ENCODE measurements at regions not wholly inside any gene's neighbourhood (a gene's known extent, or its start where the extent isn't known, plus 50 kb on each side); places are given as distances from the start of the nearest gene placed in this dataset.

- no peak for FAIRE-seq
Observed at GRCh38 chr18:45505497-45506206, 109.6 kb upstream of the SLC14A2 start.

GRCh38 chr18:45506951-45507350 is 108.3 kb upstream of the SLC14A2 start:
- FAIRE-seq (no peak), DNase-seq (ENCODE audit: extremely low spot score, insufficient read length, low read depth) (no peak)

More at GRCh38 chr18:45505497-45506206, 109.6 kb upstream of the SLC14A2 start:
- DNase-seq (ENCODE audit: extremely low spot score, insufficient read length, low read depth): no peak

GRCh38 chr18:45509535-45509934 is 105.7 kb upstream of the SLC14A2 start:
- DNase-seq (ENCODE audit: extremely low spot score, insufficient read length, low read depth): no peak
- FAIRE-seq: no peak

GRCh38 chr18:45510656-45511055 is 104.6 kb upstream of the SLC14A2 start:
- no peak for DNase-seq (ENCODE audit: extremely low spot score, insufficient read length, low read depth)
- FAIRE-seq: no peak

- DNase-seq (ENCODE audit: extremely low spot score, insufficient read length, low read depth) (no peak), FAIRE-seq (no peak)
Observed at GRCh38 chr18:45512363-45512953, 102.8 kb upstream of the SLC14A2 start.

- DNase-seq (ENCODE audit: extremely low spot score, insufficient read length, low read depth) (no peak), FAIRE-seq (no peak)
Observed at GRCh38 chr18:45517181-45517741, 98.0 kb upstream of the SLC14A2 start.

GRCh38 chr18:45518311-45519155 is 96.7 kb upstream of the SLC14A2 start:
- no peak for FAIRE-seq
- no peak for DNase-seq (ENCODE audit: extremely low spot score, insufficient read length, low read depth)

- FAIRE-seq: no peak
Observed at GRCh38 chr18:45519411-45520280, 95.6 kb upstream of the SLC14A2 start.

GRCh38 chr18:45521136-45521535 is 94.1 kb upstream of the SLC14A2 start:
- no peak for FAIRE-seq
- no peak for DNase-seq (ENCODE audit: extremely low spot score, insufficient read length, low read depth)

More at GRCh38 chr18:45519411-45520280, 95.6 kb upstream of the SLC14A2 start:
- no peak for DNase-seq (ENCODE audit: extremely low spot score, insufficient read length, low read depth)

GRCh38 chr18:45521777-45522176 is 93.5 kb upstream of the SLC14A2 start:
- DNase-seq (ENCODE audit: extremely low spot score, insufficient read length, low read depth) (no peak), FAIRE-seq (no peak)

- DNase-seq (ENCODE audit: extremely low spot score, insufficient read length, low read depth) (no peak), FAIRE-seq (no peak)
Observed at GRCh38 chr18:45522371-45522770, 92.9 kb upstream of the SLC14A2 start.

GRCh38 chr18:45525301-45525700 is 90.0 kb upstream of the SLC14A2 start:
- FAIRE-seq (no peak), DNase-seq (ENCODE audit: extremely low spot score, insufficient read length, low read depth) (no peak)

GRCh38 chr18:45526114-45526841 is 89.0 kb upstream of the SLC14A2 start:
- DNase-seq (ENCODE audit: extremely low spot score, insufficient read length, low read depth): no peak
- no peak for FAIRE-seq

- DNase-seq (ENCODE audit: extremely low spot score, insufficient read length, low read depth): no peak
Observed at GRCh38 chr18:45527891-45528290, 87.4 kb upstream of the SLC14A2 start.

GRCh38 chr18:45528712-45529336 is 86.5 kb upstream of the SLC14A2 start:
- no peak for FAIRE-seq
- DNase-seq (ENCODE audit: extremely low spot score, insufficient read length, low read depth): no peak

More at GRCh38 chr18:45527891-45528290, 87.4 kb upstream of the SLC14A2 start:
- FAIRE-seq: no peak

- DNase-seq (ENCODE audit: extremely low spot score, insufficient read length, low read depth): no peak
- FAIRE-seq: no peak
Observed at GRCh38 chr18:45538444-45538843, 76.8 kb upstream of the SLC14A2 start.

GRCh38 chr18:45539491-45539891 is 75.8 kb upstream of the SLC14A2 start:
- DNase-seq (ENCODE audit: extremely low spot score, insufficient read length, low read depth) (no peak), FAIRE-seq (no peak)

- DNase-seq (ENCODE audit: extremely low spot score, insufficient read length, low read depth) (no peak), FAIRE-seq (no peak)
Observed at GRCh38 chr18:45540125-45540524, 75.2 kb upstream of the SLC14A2 start.

GRCh38 chr18:45541421-45541820 is 73.9 kb upstream of the SLC14A2 start:
- FAIRE-seq (no peak), DNase-seq (ENCODE audit: extremely low spot score, insufficient read length, low read depth) (no peak)
